ENCODE measurements at regions not wholly inside any gene's neighbourhood (a gene's known extent, or its start where the extent isn't known, plus 50 kb on each side); places are given as distances from the start of the nearest gene placed in this dataset.

DNA sequence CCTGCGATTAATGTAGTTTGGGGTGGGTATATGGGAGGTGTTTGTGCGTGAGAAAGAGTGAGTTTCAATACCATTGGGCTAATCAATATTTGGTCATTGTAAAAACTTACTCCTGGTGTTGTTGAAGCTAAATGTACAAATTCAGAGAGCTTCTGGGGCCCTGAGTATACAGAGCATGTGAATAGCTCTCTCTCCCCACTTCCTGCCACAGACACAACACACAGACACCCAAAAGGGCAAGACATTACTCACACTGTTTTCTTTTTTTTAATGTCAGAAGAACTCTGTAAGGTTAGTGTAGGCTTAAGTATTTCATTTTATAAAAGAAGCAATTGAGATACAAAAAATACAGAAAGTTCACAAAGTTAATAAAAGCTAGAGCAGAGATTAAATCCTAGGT lies 151.3 kb upstream of the KCNIP4 start:
- DNase-seq: no peak

DNA sequence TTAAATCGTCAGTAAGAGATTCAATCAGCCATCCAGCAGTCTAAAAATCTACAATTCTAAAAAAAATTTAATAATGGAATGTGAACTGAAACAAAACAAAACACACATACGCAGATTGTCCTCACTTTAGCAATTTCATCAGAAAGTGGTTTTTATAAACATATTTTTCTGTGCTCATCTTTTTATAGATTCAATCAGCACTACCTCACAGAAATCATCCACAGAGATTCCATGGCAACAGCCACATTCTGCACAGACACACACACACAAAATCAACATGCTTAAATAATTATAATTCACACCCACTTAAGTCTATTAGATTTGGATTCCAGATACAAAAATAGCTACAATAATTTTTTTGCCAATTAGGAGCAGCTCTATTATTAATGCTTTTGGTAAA lies 149.0 kb upstream of the KCNIP4 start:
- no peak for DNase-seq

DNA sequence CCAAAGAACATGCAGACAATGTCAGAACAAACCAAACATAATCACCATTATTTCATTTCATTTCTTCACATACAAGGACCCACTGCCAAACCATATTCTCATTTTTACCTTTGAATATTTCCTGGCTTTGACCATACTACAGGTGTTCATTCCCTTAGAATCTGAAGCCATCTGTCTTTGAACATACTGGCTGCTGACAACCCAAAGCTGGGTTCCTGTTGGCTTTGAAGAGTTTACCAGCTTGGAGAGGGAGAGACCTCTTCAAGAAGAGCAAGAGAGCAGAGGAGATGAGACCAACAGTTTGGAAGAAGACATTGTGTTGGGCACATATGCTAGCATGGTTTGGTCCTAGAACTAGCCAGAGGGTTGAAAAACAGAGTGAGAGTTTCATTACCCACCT lies 145.6 kb upstream of the KCNIP4 start:
- no peak for DNase-seq

DNA sequence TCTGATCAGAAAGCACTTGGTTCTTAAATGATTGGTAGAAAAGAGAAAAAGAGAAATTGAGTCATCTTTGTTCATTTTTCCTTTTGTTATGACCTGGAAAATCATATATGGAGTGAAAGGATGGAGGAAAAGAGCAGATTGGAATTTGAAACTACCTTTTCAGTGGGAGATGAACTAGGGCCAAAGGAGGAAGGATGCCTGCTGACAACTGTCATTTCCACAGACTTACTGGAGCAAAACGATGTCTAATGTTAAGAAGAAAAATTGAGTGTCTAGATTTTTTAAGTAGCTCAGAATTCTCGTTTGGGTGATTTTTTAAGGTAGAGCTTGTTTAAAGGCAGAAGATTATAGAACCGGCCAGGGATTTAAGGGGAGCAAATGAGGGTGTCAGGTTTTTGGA lies 144.6 kb upstream of the KCNIP4 start:
- DNase-seq: no peak

DNA sequence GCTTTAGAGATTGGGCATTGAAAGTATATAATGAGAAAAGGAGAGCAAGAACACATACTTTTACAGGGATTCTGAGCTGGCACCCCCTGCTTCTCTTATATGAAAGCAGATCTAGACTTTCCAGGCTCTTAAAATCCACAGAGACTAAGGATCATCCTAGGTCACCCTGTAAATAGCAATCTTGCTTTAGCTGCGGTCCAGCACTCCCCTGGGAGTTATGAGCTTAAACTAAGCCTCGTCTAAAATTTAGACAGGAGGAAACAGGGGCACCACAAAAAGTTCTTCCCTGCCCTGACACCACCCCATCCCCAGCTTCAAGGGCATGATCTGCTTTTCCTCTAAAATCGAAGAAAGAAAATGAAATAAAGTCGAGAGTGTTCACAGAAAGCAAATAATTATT lies 143.3 kb upstream of the KCNIP4 start:
- DNase-seq: no peak

DNA sequence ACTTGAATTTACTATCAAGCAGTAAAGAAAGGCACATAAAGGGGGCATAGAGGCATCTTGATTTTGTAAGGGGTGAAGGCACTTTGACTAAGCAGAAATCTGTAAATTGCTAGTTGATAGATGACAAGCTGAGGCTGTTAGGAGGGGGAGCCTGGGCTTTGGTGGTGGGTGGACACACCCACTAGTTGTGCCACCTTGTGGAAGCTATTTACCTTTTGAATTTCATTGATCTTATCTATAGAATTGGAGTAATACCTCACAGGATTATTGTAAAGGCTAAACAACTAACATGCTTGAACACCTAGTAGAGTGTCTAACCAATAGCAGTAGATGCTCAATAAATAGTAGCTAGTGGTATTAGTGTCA lies 142.8 kb upstream of the KCNIP4 start:
- no peak for DNase-seq

DNA sequence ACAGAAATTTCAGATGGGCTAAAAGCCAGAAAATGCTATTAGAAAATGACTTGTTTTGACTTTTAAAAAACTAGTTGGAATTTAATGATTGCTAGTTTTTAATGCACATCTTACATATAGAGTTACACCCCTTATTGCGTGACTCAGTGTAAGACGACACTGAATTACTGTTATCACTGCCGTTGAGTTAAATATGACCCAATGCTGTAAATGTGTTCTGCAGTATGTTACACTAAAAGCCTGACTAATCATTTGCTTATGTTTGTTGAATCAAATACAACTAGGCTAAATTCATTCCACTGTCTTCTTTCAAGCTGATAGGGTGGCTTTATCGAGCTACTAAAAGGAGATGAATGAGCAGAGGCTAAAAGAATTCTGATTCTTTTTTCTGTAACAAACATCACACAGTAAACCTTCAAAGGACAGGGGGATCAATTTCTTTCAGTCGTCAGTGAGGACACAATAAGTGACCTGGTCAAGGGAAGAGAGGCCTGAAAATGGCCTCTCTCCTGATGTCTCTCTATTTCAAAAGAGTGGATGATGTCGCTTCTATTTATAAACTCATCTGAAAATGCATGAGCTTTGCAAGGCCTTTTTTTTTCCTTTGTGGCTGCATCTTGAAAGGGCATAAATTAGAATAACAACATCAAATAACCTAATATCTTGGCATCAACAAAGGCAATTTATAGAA lies 142.2 kb upstream of the KCNIP4 start:
- no peak for DNase-seq

DNA sequence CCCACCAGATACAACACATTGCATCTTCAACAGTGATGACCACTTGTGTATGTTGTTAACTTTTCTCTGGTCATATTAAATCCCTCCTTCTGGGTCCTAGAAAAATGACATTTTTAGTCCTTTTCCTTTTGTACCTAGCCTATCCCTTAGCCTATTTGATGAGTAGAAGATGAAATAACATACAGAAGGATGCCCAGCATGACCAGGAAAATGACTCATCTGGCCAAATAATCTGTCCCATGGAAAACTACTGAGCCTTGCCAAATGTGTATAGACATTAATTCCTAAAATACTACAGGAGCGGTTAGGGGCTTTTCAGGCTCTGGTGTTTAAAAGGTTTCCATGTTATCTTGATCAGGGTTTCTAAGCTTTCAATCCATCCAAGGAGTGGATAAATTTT lies 129.0 kb upstream of the KCNIP4 start:
- no peak for DNase-seq

DNA sequence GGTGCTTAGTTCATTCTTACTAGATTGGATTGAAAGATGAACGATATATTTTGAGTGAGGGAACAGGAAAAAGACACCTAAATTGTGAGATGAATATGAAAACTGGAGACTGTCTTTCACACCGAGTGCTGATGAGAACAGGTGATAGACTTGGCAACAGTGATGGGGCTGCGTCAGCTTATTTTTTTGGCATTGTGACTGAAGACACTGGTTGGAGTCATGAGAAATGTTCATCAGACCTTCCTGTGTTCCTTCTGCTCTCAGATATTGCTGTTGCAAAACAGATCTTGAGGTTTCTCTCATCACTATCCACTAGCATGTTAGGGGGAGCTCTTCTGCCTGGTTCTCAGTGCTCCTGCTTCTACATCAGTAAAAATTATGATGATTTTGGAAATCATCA lies 124.2 kb upstream of the KCNIP4 start:
- DNase-seq: no peak

DNA sequence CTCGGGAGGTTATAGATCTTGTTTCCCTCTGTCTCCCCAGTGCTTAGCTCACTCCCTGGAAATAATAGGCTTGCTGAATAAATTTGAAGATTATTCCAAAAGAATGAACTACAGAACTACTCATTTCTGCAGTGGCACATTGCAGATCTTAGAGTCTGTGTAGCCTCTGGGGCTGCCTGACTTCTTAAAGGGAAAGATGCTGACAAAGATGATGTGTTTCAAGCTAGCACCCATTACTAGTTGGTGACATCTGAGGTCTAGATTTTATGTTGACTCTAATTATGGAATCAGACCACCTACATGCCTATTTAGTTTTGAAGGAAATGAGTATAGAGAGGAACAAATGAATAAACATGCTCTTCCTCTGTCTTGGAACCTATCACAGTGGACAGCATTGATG lies 123.7 kb upstream of the KCNIP4 start:
- DNase-seq: no peak

DNA sequence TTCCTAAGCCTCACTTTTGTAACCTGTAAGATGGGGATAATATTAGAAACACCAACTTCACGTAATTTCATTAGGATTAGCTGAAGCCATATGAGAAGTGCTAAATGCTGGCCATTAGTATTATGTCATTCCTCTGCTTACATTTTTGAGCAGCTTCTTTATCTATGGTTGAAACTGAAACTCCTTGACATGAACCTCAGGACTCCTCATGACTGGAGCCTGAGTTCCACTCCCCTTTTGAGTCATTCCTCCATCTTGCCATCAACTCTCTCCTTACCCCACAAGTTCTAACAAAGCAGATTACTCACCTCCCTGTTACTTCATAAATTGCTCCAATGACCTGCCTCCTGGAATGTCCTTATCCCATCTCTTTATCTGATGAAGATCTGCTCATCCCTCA lies 123.2 kb upstream of the KCNIP4 start:
- no peak for DNase-seq

DNA sequence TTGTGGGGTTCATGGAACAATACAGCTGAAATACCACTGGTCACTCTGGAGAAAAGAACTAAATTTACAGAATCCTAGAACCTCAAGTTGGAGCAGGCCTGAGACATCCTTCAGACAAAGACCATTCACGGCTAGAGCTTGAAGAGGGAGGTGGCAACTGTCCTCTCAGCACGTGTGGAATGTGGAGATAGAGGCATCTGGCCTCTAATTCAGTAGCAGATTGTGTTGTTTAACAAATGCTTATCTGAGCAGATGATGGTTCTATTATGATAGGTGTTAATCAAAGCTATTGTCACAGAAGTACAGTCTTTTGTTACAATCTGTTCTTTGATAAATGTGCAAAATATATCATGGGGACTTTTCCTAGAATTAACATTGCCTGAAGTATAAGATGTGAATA lies 121.7 kb upstream of the KCNIP4 start:
- no peak for DNase-seq

DNA sequence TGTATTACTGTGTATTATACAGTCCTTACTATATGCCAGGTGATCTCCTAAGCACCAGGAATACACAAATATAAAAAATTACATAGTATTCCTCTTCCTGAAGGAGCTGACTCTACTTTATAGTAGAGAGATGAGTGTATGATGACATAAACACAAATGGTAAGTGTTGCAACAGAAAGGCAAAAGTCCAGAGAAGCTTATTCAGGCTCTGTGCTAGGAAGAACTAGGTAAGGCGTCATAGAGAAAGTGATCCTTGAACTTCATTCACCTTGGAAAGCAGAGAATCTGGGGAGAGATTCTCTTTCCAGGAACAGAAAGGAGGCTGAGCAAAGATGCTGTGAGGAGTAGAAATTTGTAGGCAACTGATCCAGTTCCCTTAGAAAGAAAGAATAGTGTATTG lies 115.0 kb upstream of the KCNIP4 start:
- no peak for DNase-seq

DNA sequence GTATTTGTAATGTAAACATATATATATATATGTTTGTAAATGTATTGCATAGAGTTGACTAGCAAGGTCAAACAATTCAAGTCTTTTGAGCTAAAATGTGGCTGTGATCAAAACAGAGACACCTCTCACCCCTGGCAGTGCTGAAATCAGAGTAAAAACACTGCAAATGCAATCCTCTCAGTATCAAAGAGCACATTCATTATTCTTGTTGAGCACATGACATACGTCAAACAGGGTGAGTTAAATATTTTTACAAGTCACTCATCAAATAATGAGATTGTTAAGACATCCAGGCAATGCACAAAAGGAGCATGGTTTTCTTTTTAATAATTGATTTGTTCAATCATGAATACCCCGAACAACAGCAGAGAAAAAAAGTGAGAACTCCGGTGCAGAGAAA lies 114.1 kb upstream of the KCNIP4 start:
- DNase-seq: no peak

DNA sequence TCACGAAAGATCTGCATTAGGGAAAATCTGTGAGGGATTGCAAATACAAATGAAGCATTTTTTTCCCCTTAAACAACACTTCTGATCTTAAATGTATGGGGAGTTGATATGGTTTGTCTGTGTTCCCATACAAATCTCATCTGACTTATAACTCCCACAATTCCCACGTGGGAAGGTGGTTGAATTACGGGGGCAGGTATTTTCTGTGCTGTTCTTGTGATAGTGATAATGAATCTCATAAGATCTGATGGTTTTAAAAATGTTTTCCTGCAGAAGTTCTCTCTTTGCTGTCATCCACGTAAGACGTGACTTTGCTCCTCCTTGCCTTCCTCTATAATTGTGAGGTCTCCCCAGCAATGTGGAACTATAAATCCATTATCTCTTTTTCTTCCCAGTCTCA lies 107.4 kb upstream of the KCNIP4 start:
- no peak for DNase-seq

DNA sequence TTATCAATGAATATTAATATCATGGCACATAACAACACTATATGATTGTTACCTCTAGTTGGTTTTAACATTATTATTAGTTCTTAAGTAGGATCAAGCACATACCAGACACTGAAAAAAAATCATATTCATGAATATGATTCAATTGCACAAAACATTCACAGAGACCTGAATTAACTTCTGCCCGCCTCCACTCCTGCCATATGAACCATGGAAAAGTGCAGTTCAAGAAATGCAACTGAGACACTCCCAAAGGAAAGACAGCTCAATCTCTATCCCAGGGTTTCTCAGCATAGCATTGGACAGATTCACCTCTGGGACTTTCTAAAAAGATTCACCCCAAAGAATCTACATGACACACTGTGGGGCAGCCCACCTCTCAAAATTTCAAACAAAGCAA lies 103.5 kb upstream of the KCNIP4 start:
- no peak for DNase-seq

DNA sequence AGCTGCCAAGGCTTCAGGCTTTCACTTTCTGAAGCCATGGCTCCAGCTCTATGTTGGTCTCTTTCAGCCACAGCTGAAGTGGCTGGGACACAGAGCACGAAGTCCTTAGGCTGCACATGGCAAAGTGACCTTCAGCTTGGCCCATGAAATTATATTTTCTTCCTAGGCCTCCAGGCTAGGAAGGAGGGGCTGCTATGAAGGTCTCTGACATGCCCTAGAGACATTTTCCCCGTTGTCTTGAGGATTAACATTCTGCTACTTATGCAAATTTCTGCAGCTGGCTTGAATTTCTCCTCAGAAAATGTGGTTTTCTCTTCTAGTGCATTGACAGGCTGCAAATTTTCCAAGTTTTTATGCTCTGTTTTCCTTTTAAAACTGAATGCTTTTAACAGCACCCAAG lies 99.8 kb upstream of the KCNIP4 start:
- no peak for DNase-seq

DNA sequence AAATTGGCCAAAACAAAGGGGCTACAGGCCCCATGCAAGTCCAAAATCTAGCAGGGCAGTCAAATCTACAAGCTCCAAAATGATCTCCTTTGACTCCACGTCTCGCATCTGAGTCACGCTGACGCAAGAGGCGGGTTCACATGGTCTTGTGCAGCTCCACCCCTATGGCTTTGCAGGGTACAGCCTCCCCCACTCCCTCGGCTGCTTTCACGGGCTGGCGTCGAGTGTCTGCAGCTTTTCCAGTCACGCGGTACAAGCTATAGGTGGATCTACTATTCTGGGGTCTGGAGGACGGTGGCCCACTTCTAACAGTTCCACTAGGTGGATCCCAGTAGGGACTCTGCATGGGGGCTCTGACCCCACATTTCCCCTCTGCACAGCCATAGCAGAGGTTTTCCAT lies 99.2 kb upstream of the KCNIP4 start:
- no peak for DNase-seq

DNA sequence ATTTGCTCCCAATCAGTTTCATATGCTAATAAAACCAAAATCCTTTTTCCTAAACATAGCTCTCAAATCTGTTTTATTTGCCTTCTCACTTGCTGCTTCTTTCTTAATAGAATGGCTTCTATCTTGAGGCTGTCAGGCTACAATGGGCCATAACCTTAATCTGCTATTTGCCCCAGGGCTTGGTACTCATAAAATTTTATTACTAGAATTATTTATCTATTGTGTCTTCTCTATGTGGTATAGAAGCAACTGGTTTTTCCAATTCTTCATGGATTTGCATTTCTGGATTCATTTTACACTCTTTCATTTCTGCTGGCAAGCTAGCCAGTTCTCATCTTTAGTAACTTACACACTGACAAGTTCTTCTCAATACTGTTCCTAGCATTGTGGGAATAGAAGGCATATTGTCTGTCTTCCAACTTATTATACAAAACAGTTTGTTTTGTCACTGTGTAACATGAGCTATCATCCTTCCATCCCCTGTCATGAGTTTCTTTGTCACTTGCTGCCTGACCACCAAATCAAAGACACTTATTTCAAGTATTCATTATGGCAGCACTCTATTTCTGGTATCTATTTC lies 96.6 kb upstream of the KCNIP4 start:
- no peak for DNase-seq

DNA sequence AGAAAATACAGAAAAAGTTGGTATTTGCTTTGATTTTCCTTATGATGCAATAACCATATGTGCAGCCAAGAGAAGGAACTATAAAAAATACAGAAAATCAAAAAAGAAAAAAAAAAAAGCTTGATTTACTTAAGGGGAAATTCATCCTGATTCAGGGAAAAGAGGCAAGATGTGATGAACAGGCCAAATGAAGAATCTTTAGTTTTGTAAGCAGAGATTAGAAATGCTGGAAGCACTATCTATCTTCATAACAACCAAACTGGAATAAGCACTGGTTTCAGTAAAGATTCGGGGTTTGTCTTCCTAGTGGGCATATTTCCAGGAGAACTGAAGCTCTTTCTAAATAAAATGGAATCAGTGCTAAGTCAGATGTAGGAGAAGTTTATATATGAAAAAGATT lies 82.9 kb upstream of the KCNIP4 start:
- DNase-seq: no peak

DNA sequence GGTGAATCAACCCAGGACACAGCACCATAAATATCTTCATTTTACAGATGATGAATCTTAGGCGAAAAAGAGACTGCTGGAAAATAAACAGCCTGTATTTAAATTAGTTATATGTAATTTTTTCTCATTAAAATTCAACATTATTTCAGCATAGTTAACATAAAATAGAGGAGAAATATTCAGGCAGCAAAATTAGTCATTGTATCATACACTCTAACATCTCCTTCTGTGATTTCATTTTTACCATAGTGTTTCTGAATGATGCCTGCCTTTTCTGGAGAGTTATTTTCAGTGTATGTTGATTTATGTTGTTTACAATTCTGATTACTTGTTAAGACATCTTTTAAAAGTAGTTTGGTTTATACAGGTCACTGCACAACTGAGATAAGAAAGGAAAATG lies 82.3 kb upstream of the KCNIP4 start:
- no peak for DNase-seq

DNA sequence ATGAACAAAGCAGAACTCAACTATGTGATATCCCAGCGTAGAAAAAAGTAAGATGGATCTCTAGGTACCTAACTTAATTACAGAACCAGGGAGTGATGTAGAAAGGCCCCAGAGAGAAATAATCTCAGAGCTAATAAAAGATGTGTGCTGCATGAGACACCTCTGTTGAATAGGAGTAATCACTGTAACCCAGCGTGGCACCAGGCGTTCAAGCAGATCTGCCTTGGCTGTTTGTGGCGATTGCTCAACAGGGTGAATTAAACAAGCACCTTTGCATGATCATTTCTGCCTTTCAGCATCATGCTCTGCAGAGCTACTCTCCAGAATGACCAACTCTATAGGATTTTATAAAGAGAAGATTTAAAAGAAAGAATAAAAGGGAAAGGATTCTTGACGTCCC lies 81.7 kb upstream of the KCNIP4 start:
- DNase-seq: no peak

DNA sequence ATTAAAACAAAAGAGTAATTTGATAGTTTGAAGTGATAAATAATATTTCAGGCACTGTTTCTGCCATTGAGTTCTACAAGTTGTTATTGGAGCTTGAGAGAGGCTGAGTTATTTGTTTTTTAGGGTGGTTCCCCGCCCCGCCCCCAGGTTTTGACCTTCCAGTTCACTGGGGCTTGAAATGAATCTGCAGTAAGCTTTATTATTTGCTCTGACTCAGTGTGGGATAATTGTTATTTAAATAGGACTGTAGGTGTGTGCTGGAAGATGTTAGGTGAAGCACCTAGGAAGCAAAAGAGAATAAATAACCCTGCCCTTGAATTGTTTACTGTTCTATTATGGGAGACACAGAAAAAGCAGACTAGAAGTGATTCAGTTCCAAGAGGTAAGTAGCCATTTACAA lies 81.2 kb upstream of the KCNIP4 start:
- DNase-seq: no peak

DNA sequence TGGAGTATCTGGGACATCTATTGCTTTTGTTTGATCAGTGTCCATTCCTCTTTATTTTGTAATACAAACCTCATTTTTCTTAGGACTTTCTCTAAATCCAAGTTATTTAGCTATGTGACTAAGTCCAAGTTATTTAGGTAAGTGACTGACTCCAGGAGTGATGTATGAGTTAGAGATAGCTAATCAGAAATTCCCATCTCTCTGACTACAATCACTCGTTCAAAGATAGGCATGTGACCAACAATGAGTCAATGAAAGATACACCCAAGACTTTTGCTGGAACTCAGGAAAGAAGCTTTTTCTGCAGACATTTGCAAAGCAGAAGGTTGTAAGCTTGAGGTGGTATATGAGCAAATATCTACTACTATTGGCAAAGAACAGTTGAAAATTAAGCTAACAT lies 72.5 kb upstream of the KCNIP4 start:
- DNase-seq: no peak

DNA sequence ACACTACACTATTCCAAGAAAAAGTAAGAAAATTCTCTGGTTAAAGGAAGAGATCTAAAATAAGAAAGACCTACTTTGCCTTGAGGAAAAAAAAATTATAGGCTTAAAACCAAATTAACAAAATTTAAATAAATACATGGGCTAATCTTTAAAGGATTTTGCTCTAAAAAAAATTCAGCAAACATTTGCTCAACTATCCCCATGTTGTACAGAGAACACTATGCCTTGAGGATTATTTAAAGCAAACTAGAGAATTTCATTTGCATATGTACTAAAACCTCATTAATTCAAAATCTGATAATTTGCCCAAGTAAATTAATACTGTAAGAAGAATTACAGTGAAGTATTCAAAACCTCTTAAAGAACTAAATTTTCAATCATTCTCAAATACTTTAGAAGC lies 71.6 kb upstream of the KCNIP4 start:
- no peak for DNase-seq

DNA sequence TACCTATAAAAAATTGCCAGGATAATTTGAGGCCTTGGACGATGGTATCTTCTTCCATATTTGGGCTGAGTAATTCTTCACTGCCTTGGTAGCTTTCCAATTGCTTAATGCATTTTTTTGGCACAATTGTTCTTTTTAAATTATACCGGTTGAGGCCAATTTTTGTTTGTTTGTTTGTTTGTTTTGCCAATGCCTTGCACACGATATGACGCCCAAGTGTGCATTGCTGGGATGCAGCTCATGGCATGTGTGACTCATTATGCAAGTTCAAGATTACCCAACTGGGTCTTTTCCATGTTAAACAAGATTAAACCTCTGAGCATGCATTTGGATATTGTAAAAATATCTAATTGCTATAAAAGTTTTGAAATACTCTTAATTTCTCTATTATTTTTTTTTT lies 71.1 kb upstream of the KCNIP4 start:
- DNase-seq: no peak
